Smooth muscle cell (in vitro differentiated cells): ENCODE measurements at regions not wholly inside any gene's neighbourhood (a gene's known extent, or its start where the extent isn't known, plus 50 kb on each side); places are given as distances from the start of the nearest gene placed in this dataset.

Experiments used
- DNase-seq: peaks from one replicate; lab custom pipeline; 2025; ENCODE audit not compliant: unreplicated experiment; lab: John Stamatoyannopoulos, UW
- H2AFZ ChIP-seq: fragments of 200-600 bp; sonication (generic); 2 replicates; pipeline ENCODE4 v1.6.0; 2016; ENCODE audit warnings: antibody characterized with exemption, low read depth, mild to moderate bottlenecking
- H3F3A ChIP-seq: fragments of 200-600 bp; sonication (generic); 2 replicates; pipeline ENCODE4 v1.6.0; 2017; ENCODE audit warnings: antibody characterized with exemption, low read depth
- H3K27ac ChIP-seq: fragments of 200-600 bp; sonication (generic); 2 replicates; pipeline ENCODE4 v1.5.1; 2016; ENCODE audit warnings: low read depth, mild to moderate bottlenecking
- H3K27me3 ChIP-seq: fragments of 200-600 bp; sonication (generic); 2 replicates; pipeline ENCODE4 v1.6.1; 2016; ENCODE audit warnings: low read depth, mild to moderate bottlenecking
- H3K36me3 ChIP-seq: fragments of 200-600 bp; sonication (generic); 2 replicates; pipeline ENCODE4 v1.5.1; 2016; ENCODE audit warnings: low read depth
- H3K4me1 ChIP-seq: fragments of 200-600 bp; sonication (generic); 2 replicates; pipeline ENCODE4 v1.5.1; 2016; ENCODE audit warnings: low read depth
- H3K4me2 ChIP-seq: fragments of 200-600 bp; sonication (generic); 2 replicates; pipeline ENCODE4 v1.6.0; 2016; ENCODE audit warnings: mild to moderate bottlenecking
- H3K4me3 ChIP-seq: fragments of 200-600 bp; sonication (generic); 2 replicates; pipeline ENCODE4 v1.5.1; 2016; ENCODE audit warnings: mild to moderate bottlenecking
- H3K79me2 ChIP-seq: fragments of 200-600 bp; sonication (generic); 2 replicates; pipeline ENCODE4 v1.6.0; 2016; ENCODE audit warnings: low read depth, mild to moderate bottlenecking
- H3K9ac ChIP-seq: fragments of 200-600 bp; sonication (generic); 2 replicates; pipeline ENCODE4 v1.6.0; 2016; ENCODE audit warnings: low read depth
- H3K9me3 ChIP-seq: fragments of 200-600 bp; sonication (generic); replicated peaks from 2 replicates; pipeline ENCODE4 v1.5.1; 2016; ENCODE audit warnings: low read depth
- H4K20me1 ChIP-seq: fragments of 200-600 bp; sonication (generic); 2 replicates; pipeline ENCODE4 v1.6.0; 2016; ENCODE audit warnings: low read depth
- WGBS: methylation state at CpG from one replicate; pipeline ENCODE4 v1.1.7; 2016; ENCODE audit warnings: low lambda C conversion rate; 5-methylcytosine and 5-hydroxymethylcytosine counted together
- TF ChIP-seq, protein P1 (sequence below): fragments of 200-600 bp; sonication (generic); IDR thresholded peaks from 2 replicates; pipeline ENCODE4 v1.5.1; 2017; ENCODE audit warnings: borderline replicate concordance, mild to moderate bottlenecking, antibody characterized with exemption; ENCODE audit not compliant: insufficient read depth, poor library complexity, severe bottlenecking

DNA sequence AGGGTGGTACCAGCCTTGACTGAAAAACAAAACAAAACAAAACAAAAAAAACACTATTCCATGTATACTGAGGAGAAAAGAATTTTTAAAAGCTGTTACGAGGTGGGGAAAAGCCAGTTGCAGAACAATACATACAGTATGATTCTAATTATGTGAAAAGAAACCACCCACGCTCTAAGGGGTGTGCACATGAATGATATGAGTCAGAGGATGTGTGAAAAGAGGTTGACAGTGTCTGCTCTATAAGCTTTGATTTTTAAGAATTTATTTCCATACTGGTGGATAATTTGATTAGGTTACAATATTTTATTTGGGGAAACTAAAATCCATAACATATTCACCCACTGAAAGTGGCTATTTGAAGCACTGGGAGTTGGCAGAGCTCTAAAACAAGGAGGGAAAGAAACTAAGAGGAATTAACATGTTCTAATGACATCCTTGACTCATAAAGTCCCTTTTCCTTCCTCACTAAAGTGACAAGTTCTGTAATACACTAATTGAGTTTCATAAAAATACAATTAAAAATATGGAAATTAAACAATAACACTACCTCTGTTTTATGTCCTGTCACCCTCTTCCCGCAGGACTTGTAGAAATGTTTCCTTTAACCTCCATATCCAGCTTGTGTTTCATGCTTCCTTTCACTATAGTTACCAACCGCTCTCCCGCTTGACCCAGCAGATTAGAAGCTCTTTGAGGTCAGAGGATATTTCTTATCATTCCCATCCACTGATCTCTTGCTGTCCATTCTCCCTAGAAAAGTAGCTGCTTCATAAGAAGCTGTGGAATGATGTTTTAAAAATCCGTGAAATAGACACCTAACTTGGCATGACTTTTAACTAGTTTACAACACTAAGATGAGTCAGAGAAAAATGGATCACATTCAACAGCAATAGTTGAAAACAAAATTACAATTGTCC lies 118.6 kb upstream of the CCDC28A start:
- Histone ChIP-seq H3K27ac (peak overlapping the region; percentile 63), H4K20me1 (peaks cover 39% of the 10 kb centered on the region), H3K4me3 (no peak overlapping the region), H3K9me3 (no peaks in the 10 kb centered on the region), H3K4me1 (peaks cover 5% of the 10 kb centered on the region), H2AFZ (no peak overlapping the region), H3K36me3 (no peaks in the 10 kb centered on the region), H3F3A (no peaks in the 10 kb centered on the region), H3K4me2 (peak overlapping the region; percentile 47), H3K9ac (no peak overlapping the region), H3K79me2 (peaks cover 43% of the 10 kb centered on the region), H3K27me3 (no peaks in the 10 kb centered on the region)
- TF ChIP-seq, protein P1, sequence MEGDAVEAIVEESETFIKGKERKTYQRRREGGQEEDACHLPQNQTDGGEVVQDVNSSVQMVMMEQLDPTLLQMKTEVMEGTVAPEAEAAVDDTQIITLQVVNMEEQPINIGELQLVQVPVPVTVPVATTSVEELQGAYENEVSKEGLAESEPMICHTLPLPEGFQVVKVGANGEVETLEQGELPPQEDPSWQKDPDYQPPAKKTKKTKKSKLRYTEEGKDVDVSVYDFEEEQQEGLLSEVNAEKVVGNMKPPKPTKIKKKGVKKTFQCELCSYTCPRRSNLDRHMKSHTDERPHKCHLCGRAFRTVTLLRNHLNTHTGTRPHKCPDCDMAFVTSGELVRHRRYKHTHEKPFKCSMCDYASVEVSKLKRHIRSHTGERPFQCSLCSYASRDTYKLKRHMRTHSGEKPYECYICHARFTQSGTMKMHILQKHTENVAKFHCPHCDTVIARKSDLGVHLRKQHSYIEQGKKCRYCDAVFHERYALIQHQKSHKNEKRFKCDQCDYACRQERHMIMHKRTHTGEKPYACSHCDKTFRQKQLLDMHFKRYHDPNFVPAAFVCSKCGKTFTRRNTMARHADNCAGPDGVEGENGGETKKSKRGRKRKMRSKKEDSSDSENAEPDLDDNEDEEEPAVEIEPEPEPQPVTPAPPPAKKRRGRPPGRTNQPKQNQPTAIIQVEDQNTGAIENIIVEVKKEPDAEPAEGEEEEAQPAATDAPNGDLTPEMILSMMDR: no peak
- 75% methylated on average over 6 of the region's 6 CpGs for WGBS
- no peak for DNase-seq

DNA sequence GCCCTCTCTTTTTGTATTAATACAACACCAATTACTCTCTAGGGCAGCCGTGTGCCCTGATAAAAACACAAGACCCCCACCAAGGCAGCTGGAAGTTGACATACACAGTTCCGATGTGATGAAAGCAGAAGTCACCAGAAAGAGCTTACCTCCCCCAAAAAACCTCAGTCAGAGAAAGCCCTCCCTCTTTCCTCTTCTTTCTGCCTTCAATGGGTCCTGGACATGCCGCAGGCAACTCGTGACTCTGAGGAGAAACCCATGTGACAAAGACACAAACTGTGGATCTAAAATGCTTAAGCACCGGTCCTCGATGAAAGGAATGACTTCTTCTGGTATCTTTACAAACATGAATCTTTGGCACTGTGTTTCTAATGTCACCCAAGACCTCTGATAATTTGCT lies 117.7 kb upstream of the CCDC28A start:
- Histone ChIP-seq H3K9me3 (no peaks in the 10 kb centered on the region), H2AFZ (no peak overlapping the region), H3K4me2 (no peak overlapping the region), H3K79me2 (peaks cover 49% of the 10 kb centered on the region), H3K9ac (no peak overlapping the region), H3F3A (no peaks in the 10 kb centered on the region), H3K4me3 (no peak overlapping the region), H3K27me3 (no peaks in the 10 kb centered on the region), H3K36me3 (no peaks in the 10 kb centered on the region), H4K20me1 (peaks cover 42% of the 10 kb centered on the region), H3K4me1 (peaks cover 5% of the 10 kb centered on the region), H3K27ac (no peak overlapping the region)
- WGBS: 78% methylated on average over 6 of the region's 6 CpGs
- DNase-seq: no peak
- TF ChIP-seq, protein P1: no peak

DNA sequence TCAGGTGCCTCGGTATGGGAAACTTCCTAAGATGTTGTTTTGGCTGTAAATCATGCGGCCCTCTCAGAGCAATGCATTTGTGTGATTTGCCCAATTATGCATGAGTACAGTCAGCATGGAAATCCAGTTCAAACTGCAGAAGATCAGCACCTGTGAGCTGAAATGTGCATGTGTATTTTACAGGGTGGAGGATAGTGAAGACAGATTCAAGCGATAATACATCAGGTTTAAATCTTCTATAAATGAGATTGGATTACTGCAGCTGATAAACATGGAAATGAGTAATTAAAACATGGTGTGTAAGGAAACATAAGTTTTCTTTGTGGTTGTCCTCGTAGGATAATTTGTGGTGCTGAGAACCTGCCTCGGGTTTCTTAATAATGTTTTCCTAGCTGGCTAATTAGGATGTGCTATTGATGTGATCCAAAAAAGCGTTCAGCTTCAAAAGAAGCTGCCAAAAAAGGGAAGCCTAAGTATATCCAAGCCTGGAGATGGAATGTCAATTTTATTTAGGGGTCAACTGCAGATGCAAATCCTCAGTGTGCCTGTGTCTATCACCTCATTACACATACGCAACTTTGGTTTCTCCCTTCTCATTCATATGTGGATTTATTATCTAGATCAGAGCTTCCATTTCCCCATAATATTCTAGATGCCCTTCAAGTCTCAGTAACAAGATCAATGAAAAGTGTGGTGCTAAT lies 117.1 kb upstream of the CCDC28A start:
- peaks cover 39% of the 10 kb centered on the region for H4K20me1 ChIP-seq
- no peak overlapping the region for H3K27ac ChIP-seq
- no peak overlapping the region for H2AFZ ChIP-seq
- H3K79me2 ChIP-seq: peaks cover 49% of the 10 kb centered on the region
- no peaks in the 10 kb centered on the region for H3K9me3 ChIP-seq
- peaks cover 5% of the 10 kb centered on the region for H3K4me1 ChIP-seq
- no peak overlapping the region for H3K4me2 ChIP-seq
- no peaks in the 10 kb centered on the region for H3F3A ChIP-seq
- no peaks in the 10 kb centered on the region for H3K36me3 ChIP-seq
- no peak overlapping the region for H3K4me3 ChIP-seq
- no peaks in the 10 kb centered on the region for H3K27me3 ChIP-seq
- 85% methylated on average over 7 of the region's 7 CpGs for WGBS
- TF ChIP-seq, protein P1: no peak
- H3K9ac ChIP-seq: no peak overlapping the region
- DNase-seq: no peak
